B cell (primary cell): ENCODE measurements at regions not wholly inside any gene's neighbourhood (a gene's known extent, or its start where the extent isn't known, plus 50 kb on each side); places are given as distances from the start of the nearest gene placed in this dataset.

Experiments used
- ATAC-seq: fragments of 200-7000 bp; cut with Tn5 transposase; one replicate; pipeline ENCODE4 v1.10.0; 2021; ENCODE audit warnings: low read depth, mild to moderate bottlenecking, moderate number of reproducible peaks, moderate library complexity
- CTCF ChIA-PET: fragments of 350-600 bp; sonication (Branson Sonifier 250); formaldehyde crosslinking; loops from one replicate; lab custom pipeline; 2021; ENCODE audit warnings: antibody characterized with exemption, inconsistent platforms; lab: Charles Lee
- POLR2A ChIA-PET: fragments of 350-600 bp; sonication (Branson Sonifier 250); formaldehyde crosslinking; loops from one replicate; lab custom pipeline; 2021; ENCODE audit warnings: antibody characterized with exemption; lab: Charles Lee
- DNase-seq: peaks from one replicate; pipeline ENCODE4 v3.0.0; 2013
- H2AFZ ChIP-seq: 2 replicates; pipeline ENCODE4 v1.6.1; 2012; ENCODE audit warnings: mild to moderate bottlenecking, low read depth, low read length; ENCODE audit not compliant: insufficient read depth, poor library complexity, severe bottlenecking
- H3K27ac ChIP-seq, 2 donors: 1 replicate in 1 of 2; 2 replicates in 1 of 2; pipeline ENCODE4 v1.5.1; 2012 to 2013; ENCODE audit warnings: low read length in 2 of 2, mild to moderate bottlenecking in 2 of 2, moderate library complexity in 1 of 2
- H3K27me3 ChIP-seq, 4 experiments: fragments of 200-600 bp in 1 of 4; sonication (generic) in 1 of 4; replicated peaks in 1 of 4; 1 replicate in 2 of 4; 2 replicates in 2 of 4; pipeline versions ENCODE4 v1.6.1 to v1.7.0; 2013 to 2016; ENCODE audit warnings: low read length in 3 of 4, mild to moderate bottlenecking in 2 of 4, mixed read lengths in 1 of 4, moderate library complexity in 1 of 4; ENCODE audit not compliant: insufficient read depth in 4 of 4, control insufficient read depth in 3 of 4; ENCODE audit errors: control extremely low read depth in 1 of 4
- H3K36me3 ChIP-seq, 2 experiments: replicated peaks in 1 of 2; 1 replicate in 1 of 2; 2 replicates in 1 of 2; pipeline versions ENCODE4 v1.6.1 to v1.7.1; 2013; ENCODE audit warnings: low read length in 1 of 2; ENCODE audit not compliant: insufficient read depth in 2 of 2, control insufficient read depth in 1 of 2; ENCODE audit errors: control extremely low read depth in 1 of 2, extremely low read depth in 1 of 2
- H3K4me1 ChIP-seq, 2 donors: fragments of 200-600 bp in 1 of 2; sonication (generic) in 1 of 2; 1 replicate in 1 of 2; 2 replicates in 1 of 2; pipeline versions ENCODE4 v1.5.1 to v1.6.1; 2013 to 2017; ENCODE audit warnings: low read length in 2 of 2; ENCODE audit not compliant: control insufficient read depth in 2 of 2, insufficient read depth in 2 of 2
- H3K4me2 ChIP-seq: replicated peaks from 2 replicates; pipeline ENCODE3; 2012; ENCODE audit warnings: mild to moderate bottlenecking, low read depth, low read length; ENCODE audit not compliant: poor library complexity, severe bottlenecking
- H3K4me3 ChIP-seq, 5 experiments: fragments of 200-600 bp in 1 of 5; sonication (generic) in 1 of 5; 1 replicate in 3 of 5; 2 replicates in 2 of 5; pipeline versions ENCODE4 v1.5.1 to v1.7.0; 2011 to 2016; ENCODE audit warnings: low read length in 4 of 5, mild to moderate bottlenecking in 4 of 5, low read depth in 2 of 5, control low read depth in 1 of 5, moderate library complexity in 1 of 5; ENCODE audit not compliant: insufficient read depth in 1 of 5; ENCODE audit errors: control extremely low read depth in 1 of 5, extremely low read depth in 1 of 5
- H3K79me2 ChIP-seq: fragments of 200-600 bp; sonication (generic); one replicate; pipeline ENCODE4 v1.6.0; 2016; ENCODE audit warnings: low read length; ENCODE audit not compliant: control insufficient read depth, insufficient read depth
- H3K9ac ChIP-seq: fragments of 200-600 bp; sonication (generic); 2 replicates; pipeline ENCODE4 v1.6.1; 2017; ENCODE audit warnings: mild to moderate bottlenecking, low read length, moderate library complexity
- H3K9me3 ChIP-seq, 3 donors: one replicate each; pipeline versions ENCODE4 v1.6.1 to v1.7.1; 2013; ENCODE audit warnings: low read length in 2 of 3; ENCODE audit not compliant: control insufficient read depth in 2 of 3, insufficient read depth in 1 of 3; ENCODE audit errors: control extremely low read depth in 1 of 3
- H4K20me1 ChIP-seq: 2 replicates; pipeline ENCODE4 v1.6.0; 2012; ENCODE audit warnings: mild to moderate bottlenecking, low read length; ENCODE audit not compliant: insufficient read depth, control insufficient read depth, poor library complexity, severe bottlenecking
- H3K27ac Mint-ChIP-seq: one replicate; pipeline ENCODE4 v1.8.0; 2021; ENCODE audit warnings: mixed read lengths
- H3K27me3 Mint-ChIP-seq: one replicate; pipeline ENCODE4 v1.8.0; 2021; ENCODE audit warnings: mixed read lengths
- H3K4me1 Mint-ChIP-seq: one replicate; pipeline ENCODE4 v1.8.0; 2021; ENCODE audit warnings: mixed read lengths
- H3K4me3 Mint-ChIP-seq: one replicate; pipeline ENCODE4 v1.8.0; 2021; ENCODE audit warnings: mixed read lengths
- H3K9me3 Mint-ChIP-seq: one replicate; pipeline ENCODE4 v1.8.0; 2022; ENCODE audit warnings: mixed read lengths; ENCODE audit not compliant: insufficient read depth
- CTCF ChIP-seq: fragments of 200-600 bp; IDR thresholded peaks from one replicate; pipeline ENCODE4 v1.8.0; 2022; ENCODE audit warnings: antibody characterized with exemption, mild to moderate bottlenecking
- EZH2 ChIP-seq: IDR thresholded peaks from 2 replicates; pipeline ENCODE4 v1.6.1; 2012; ENCODE audit warnings: borderline replicate concordance, low read depth, mild to moderate bottlenecking, moderate library complexity, low read length; ENCODE audit not compliant: insufficient read depth, poor library complexity, severe bottlenecking
- WGBS: methylation state at CpG from one replicate; pipeline ENCODE4 v1.1.5; 2013; ENCODE audit warnings: missing lambda C conversion rate; ENCODE audit not compliant: insufficient coverage; 5-methylcytosine and 5-hydroxymethylcytosine counted together
- intact Hi-C: fragments of 100-400 bp; cut with micrococcal nuclease; formaldehyde crosslinking; loops from one replicate; pipeline ENCODE4 v1.10.0; 2022

GRCh38 chr9:22893196-22893843 lies 446.7 kb downstream of the DMRTA1 start:
- no peaks in the 10 kb centered on the region for H3K79me2 ChIP-seq
- H4K20me1 ChIP-seq = no peaks in the 10 kb centered on the region
- no peak overlapping the region for H3K4me3 ChIP-seq
- ChIA-PET POLR2A (no interaction called here), CTCF (no interaction called here)
- no peak overlapping the region for H3K9ac ChIP-seq
- Mint-ChIP-seq H3K27me3 (no peaks in the 10 kb centered on the region), H3K27ac (no peak overlapping the region), H3K4me3 (no peak overlapping the region), H3K4me1 (no peaks in the 10 kb centered on the region), H3K9me3 (peaks cover 2% of the 10 kb centered on the region)
- DNase-seq (no peak), ATAC-seq (no peak)
- TF ChIP-seq CTCF (no peak), EZH2 (no peak)
- no peak overlapping the region for H3K27ac ChIP-seq
- H3K36me3 ChIP-seq = no peaks in the 10 kb centered on the region
- no peaks in the 10 kb centered on the region for H3K9me3 ChIP-seq
- H3K4me1 ChIP-seq = no peaks in the 10 kb centered on the region
- intact Hi-C loops = no loop called here
- 94% methylated on average over 1 of the region's 4 CpGs for WGBS
- no peaks in the 10 kb centered on the region for H3K27me3 ChIP-seq
- H3K4me2 ChIP-seq = no peak overlapping the region
- H2AFZ ChIP-seq = no peak overlapping the region

GRCh38 chr9:22898591-22898990 lies 452.0 kb downstream of the DMRTA1 start:
- DNase-seq (no peak), ATAC-seq (no peak)
- WGBS = no CpG with 5 or more reads among the region's 4 CpGs
- H4K20me1 ChIP-seq = no peaks in the 10 kb centered on the region
- H2AFZ ChIP-seq = no peak overlapping the region
- no peak for TF ChIP-seq CTCF
- TF ChIP-seq EZH2 = no peak
- Mint-ChIP-seq H3K27ac (no peak overlapping the region), H3K9me3 (no peaks in the 10 kb centered on the region), H3K4me3 (no peak overlapping the region), H3K4me1 (no peaks in the 10 kb centered on the region), H3K27me3 (no peaks in the 10 kb centered on the region)
- CTCF ChIA-PET = no interaction called here
- no peaks in the 10 kb centered on the region for H3K4me1 ChIP-seq
- POLR2A ChIA-PET = no interaction called here
- H3K36me3 ChIP-seq = no peaks in the 10 kb centered on the region
- H3K27ac ChIP-seq = no peak overlapping the region
- no peak overlapping the region for H3K4me2 ChIP-seq
- intact Hi-C loops = no loop called here
- H3K27me3 ChIP-seq = no peaks in the 10 kb centered on the region
- no peak overlapping the region for H3K9ac ChIP-seq
- no peak overlapping the region for H3K4me3 ChIP-seq
- no peaks in the 10 kb centered on the region for H3K9me3 ChIP-seq
- H3K79me2 ChIP-seq = no peaks in the 10 kb centered on the region
